GM12891 (cell line): ENCODE measurements at regions not wholly inside any gene's neighbourhood (a gene's known extent, or its start where the extent isn't known, plus 50 kb on each side); places are given as distances from the start of the nearest gene placed in this dataset.
"Not testable (repeated sequence)": the region's sequence is repeated elsewhere in the genome, so short reads cannot be mapped to it uniquely, and the experiment has no call there.

Experiments
- DNase-seq: peaks from one replicate; pipeline ENCODE4 v3.0.0; 2011; ENCODE audit warnings: low spot score; ENCODE audit not compliant: insufficient read length
- FAIRE-seq: peaks from 2 replicates; lab custom pipeline; 2011; peaks lifted over from hg19 to GRCh38; lab: Jason Lieb, UNC
- PAX5 ChIP-seq: IDR thresholded peaks from 2 replicates; pipeline ENCODE4 v1.6.1; 2011; ENCODE audit warnings: low read length, moderate library complexity, mild to moderate bottlenecking; ENCODE audit not compliant: insufficient read depth, severe bottlenecking
- POLR2A ChIP-seq: IDR thresholded peaks from 2 replicates; pipeline ENCODE4 v1.6.1; 2011; ENCODE audit warnings: low read depth, low read length, control low read depth
- POLR2AphosphoS5 ChIP-seq: IDR thresholded peaks from 2 replicates; pipeline ENCODE4 v1.6.1; 2011; ENCODE audit warnings: low read depth, low read length, control low read depth
- POU2F2 ChIP-seq: IDR thresholded peaks from 2 replicates; pipeline ENCODE4 v1.6.1; 2011; ENCODE audit warnings: low read depth, mild to moderate bottlenecking, control low read depth, low read length, moderate library complexity
- SPI1 ChIP-seq: IDR thresholded peaks from 2 replicates; pipeline ENCODE4 v1.6.1; 2011; ENCODE audit warnings: low read depth, low read length, control low read depth
- TAF1 ChIP-seq: IDR thresholded peaks from 2 replicates; pipeline ENCODE4 v1.6.1; 2011; ENCODE audit warnings: low read depth, low read length, control low read depth

DNA sequence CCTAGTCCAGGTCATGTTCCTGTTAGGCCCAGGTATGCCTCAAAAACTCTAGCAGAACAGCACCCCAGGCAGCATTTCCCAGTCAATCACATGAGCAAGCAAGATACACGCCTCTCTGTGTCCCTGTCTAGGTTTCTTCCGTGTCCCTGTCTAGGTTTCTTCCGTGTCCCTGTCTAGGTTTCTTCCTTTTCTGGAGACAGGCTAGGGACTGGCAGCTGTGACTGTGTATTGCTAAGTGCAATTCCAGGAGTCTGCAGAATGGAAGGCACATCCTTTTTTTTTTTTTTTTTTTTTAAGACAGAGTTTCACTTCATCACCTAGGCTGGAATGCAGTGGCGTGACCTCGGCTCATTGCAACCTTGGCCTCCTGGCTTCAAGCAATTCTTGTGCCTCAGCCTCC lies 77.6 kb downstream of the SETD4 start:
- TF ChIP-seq TAF1 (no peak), SPI1 (no peak), PAX5 (no peak), POU2F2 (no peak), POLR2AphosphoS5 (no peak), POLR2A (no peak)
- FAIRE-seq, result no peak
- no peak for DNase-seq

DNA sequence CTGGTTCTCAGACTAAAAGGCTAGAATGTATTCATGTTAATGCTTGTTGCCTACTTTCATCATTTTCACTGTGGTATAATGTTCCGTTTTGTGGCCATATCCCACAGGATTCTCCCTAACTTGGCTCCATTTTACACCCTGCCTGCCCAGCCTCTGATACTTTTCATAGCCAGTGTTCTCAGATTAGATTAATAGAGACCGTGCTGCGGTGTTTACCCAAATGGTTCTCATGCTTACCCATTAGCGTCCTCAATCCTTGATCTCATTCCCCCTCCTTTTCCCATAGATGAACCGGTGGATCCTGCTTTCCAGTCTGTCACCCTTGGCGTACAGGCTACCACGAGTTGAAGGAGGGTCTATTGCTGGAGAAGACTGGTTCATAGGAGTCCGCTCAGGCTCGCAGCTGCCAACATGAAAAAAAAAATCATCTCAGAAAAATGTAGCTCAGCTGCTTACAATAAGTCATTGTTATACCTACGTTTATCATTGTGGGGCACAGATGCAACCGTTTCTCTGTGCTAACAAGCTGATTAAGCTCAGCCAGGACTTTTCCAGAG lies 78.7 kb downstream of the SETD4 start:
- no peak for FAIRE-seq
- DNase-seq, result no peak
- TF ChIP-seq POLR2AphosphoS5, result no peak
- no peak for TF ChIP-seq PAX5
- no peak for TF ChIP-seq TAF1
- no peak for TF ChIP-seq POLR2A
- TF ChIP-seq POU2F2, result no peak
- no peak for TF ChIP-seq SPI1

DNA sequence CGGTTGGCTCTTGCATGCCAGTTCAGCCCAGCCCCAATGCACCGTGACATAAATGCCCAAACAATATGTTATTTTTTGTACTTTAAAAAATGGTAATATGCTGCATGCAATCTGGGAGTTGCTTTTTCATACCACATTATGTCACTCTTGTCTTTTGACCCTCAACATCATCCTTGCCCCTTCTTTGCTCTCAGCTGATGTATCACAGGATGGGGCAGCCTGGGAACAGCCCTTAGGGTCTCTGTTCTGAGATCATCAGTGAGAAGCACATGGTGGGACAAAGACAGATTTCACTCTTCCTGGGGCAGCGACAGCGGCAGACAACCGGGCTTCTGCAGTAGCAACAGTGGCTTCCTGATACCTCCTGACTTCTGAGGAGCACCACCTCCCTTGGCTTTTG lies 79.5 kb downstream of the SETD4 start:
- TF ChIP-seq TAF1 (no peak), SPI1 (no peak)
- DNase-seq (no peak), FAIRE-seq (no peak)

DNA sequence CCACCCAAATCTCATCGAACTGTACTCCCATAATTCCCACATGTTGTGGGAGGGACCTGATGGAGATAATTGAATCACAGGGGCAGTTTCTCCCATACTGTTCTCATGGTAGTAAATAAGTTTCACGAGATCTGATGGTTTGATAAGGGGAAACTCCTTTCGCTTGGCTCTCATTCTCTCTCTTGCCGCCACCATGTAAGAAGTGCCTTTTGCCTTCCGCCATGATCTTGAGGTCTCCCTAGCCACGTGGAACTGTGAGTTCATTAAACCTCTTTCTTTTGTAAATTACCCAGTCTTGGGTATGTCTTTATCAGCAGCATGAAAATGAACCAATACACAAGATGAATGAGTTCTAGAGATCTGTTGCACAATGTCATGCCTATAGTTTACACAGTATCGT lies 82.5 kb downstream of the SETD4 start:
- DNase-seq, FAIRE-seq: not testable (repeated sequence)

DNA sequence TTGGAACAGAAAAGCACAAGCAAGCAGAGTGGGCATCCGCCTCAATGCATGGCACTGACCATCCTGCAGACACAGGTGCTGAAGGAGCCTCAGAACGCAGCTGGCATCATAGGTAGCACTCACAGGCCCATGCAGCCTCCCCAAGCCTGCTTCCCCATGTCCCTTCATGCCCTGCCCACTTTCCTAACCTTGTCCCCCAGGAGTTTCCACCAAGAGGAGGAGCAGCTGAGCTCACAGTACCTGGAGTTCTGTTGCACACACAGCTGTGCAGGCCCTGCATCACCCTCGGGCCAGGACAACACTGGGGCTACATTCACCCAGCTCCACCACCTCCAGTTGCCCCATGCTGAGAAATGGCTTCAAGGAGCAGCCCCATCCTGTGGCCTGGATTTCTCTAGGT lies 83.4 kb downstream of the SETD4 start:
- TF ChIP-seq SPI1 (no peak), TAF1 (no peak), POU2F2 (no peak), PAX5 (no peak)
- FAIRE-seq (no peak), DNase-seq (no peak)

DNA sequence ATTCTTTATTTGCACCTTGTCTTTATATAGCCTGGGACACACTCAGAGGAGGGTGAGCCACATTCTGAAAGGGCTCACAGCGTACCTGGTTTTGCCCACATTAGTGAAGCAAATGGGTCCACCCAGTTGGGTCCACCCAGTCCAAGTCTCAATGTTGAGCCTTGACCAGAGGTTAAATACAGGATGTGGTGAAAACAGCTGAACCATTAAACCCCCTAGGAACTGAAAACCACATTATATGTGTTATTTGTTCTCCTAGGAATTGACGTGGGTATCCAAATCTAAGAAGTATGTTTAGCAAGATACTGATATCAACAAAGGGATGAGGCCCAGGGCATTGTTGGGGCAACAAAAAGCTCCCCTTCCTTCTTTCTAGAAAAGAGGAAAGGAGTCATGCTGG lies 83.8 kb downstream of the SETD4 start:
- TF ChIP-seq TAF1, result no peak
- TF ChIP-seq POLR2AphosphoS5, result no peak
- no peak for TF ChIP-seq PAX5
- TF ChIP-seq POU2F2, result no peak
- no peak for TF ChIP-seq POLR2A
- TF ChIP-seq SPI1, result no peak
- FAIRE-seq, result no peak
- DNase-seq, result no peak

DNA sequence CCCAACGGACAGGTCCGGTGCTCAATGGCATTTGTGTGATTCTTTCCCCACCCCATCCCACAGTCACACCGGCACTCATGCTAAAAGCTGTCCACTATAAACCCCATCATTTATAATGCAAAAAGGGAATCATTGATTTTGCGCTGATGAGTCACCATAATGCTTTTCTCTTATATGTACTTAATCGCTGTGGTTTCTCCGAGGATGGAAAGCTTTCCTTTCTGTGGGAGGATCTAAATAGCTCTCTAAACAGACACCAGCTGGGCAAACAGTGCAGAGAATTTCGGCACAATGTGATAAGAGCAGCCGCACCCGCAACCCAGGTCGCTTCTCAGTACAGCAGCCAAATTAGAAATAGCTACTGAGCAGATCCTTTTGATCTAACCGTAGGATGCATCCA lies 85.6 kb downstream of the SETD4 start:
- FAIRE-seq (no peak), DNase-seq (no peak)
- TF ChIP-seq PAX5 (no peak), SPI1 (no peak), POLR2A (no peak), TAF1 (no peak), POLR2AphosphoS5 (no peak), POU2F2 (no peak)

GRCh38 chr21:35971824-35972223 lies 88.5 kb downstream of the SETD4 start:
- TF ChIP-seq TAF1 (no peak), SPI1 (no peak), PAX5 (no peak), POLR2A (no peak), POU2F2 (no peak), POLR2AphosphoS5 (no peak)
- DNase-seq (no peak), FAIRE-seq (no peak)

DNA sequence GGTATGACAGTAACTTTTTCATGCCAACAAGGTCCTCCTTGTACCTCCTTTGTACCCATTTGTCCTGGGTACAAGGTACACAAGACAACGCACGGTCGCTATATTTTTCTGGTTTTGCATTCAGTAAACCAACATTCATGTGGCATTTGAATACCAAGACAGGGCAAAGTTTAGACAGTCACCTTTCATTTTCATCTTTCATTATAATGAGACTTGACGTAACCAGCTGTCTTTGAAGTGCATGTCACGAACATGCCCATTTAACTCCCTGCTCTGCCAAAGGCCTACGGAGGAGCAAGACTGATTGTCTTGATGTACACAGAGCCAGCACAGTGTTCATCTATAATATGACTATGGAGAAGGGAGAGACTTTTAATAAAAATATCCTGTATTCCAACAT lies 91.0 kb downstream of the SETD4 start:
- TF ChIP-seq PAX5 (no peak), POLR2A (no peak), POLR2AphosphoS5 (no peak), SPI1 (no peak), POU2F2 (no peak), TAF1 (no peak)
- FAIRE-seq, result no peak
- no peak for DNase-seq

DNA sequence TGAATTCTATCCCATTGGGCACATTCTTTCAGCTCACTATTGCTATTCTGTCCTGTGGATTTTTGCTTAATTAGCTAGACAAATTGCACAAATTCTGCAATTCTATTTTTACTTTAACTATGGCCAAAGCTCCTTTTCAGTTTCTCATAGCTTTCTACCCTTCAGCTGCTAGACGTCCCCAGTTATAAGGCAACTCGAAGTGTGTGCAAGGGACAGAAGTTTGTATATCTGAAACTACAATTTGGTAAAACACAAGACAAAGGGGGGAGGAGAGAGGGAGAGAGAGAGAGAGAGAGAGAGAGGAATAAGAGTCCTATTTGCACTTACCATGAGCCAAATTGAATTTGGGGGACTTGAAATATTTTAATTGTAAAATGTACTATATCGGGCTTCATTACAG lies 91.8 kb downstream of the SETD4 start:
- TF ChIP-seq SPI1 (no peak), PAX5 (no peak), POLR2AphosphoS5 (no peak), TAF1 (no peak), POU2F2 (no peak), POLR2A (no peak)
- FAIRE-seq (no peak), DNase-seq (no peak)

GRCh38 chr21:35965699-35966098 lies 94.6 kb downstream of the SETD4 start:
- TF ChIP-seq POLR2A (no peak), SPI1 (no peak), POLR2AphosphoS5 (no peak), TAF1 (no peak)
- no peak for FAIRE-seq
- DNase-seq, result no peak
